GM21515 (cell line): ENCODE measurements at regions not wholly inside any gene's neighbourhood (a gene's known extent, or its start where the extent isn't known, plus 50 kb on each side); places are given as distances from the start of the nearest gene placed in this dataset.
"Not testable (repeated sequence)": the region's sequence is repeated elsewhere in the genome, so short reads cannot be mapped to it uniquely, and the experiment has no call there.

Source experiments
- ATAC-seq: cut with Tn5 transposase; IDR thresholded peaks from one replicate; pipeline ENCODE4 v1.9.1; 2021; ENCODE audit not compliant: unreplicated experiment

GRCh38 chr7:67666359-67666758 lies 669.7 kb downstream of the TYW1 start:
- not testable (repeated sequence) for ATAC-seq

GRCh38 chr7:67671006-67671548 lies 674.4 kb downstream of the TYW1 start:
- no peak for ATAC-seq

- ATAC-seq, result no peak
Observed at GRCh38 chr7:67673861-67674260, 677.2 kb downstream of the TYW1 start.

- not testable (repeated sequence) for ATAC-seq
Observed at GRCh38 chr7:67674862-67675261, 678.2 kb downstream of the TYW1 start.

- ATAC-seq, result no peak
Observed at GRCh38 chr7:67675971-67676370, 679.3 kb downstream of the TYW1 start.

GRCh38 chr7:67678419-67678818 lies 681.8 kb downstream of the TYW1 start:
- ATAC-seq, result no peak

- no peak for ATAC-seq
Observed at GRCh38 chr7:67683628-67684027, 687.0 kb downstream of the TYW1 start.

- no peak for ATAC-seq
Observed at GRCh38 chr7:67690700-67691099, 694.1 kb downstream of the TYW1 start.

- ATAC-seq, result no peak
Observed at GRCh38 chr7:67692425-67692824, 695.8 kb downstream of the TYW1 start.

GRCh38 chr7:67696124-67696523 lies 699.5 kb downstream of the TYW1 start:
- no peak for ATAC-seq

GRCh38 chr7:67696878-67697277 lies 700.2 kb downstream of the TYW1 start:
- no peak for ATAC-seq

GRCh38 chr7:67698354-67698753 lies 701.7 kb downstream of the TYW1 start:
- no peak for ATAC-seq

- no peak for ATAC-seq
Observed at GRCh38 chr7:67705850-67706249, 709.2 kb downstream of the TYW1 start.

- ATAC-seq, result no peak
Observed at GRCh38 chr7:67711706-67712105, 715.1 kb downstream of the TYW1 start.

- ATAC-seq, result no peak
Observed at GRCh38 chr7:67713451-67714056, 716.9 kb downstream of the TYW1 start.

- no peak for ATAC-seq
Observed at GRCh38 chr7:67716729-67717128, 720.1 kb downstream of the TYW1 start.

GRCh38 chr7:67723591-67723990 lies 727.0 kb downstream of the TYW1 start:
- no peak for ATAC-seq

GRCh38 chr7:67724435-67724834 lies 727.8 kb downstream of the TYW1 start:
- ATAC-seq, result no peak

- ATAC-seq, result no peak
Observed at GRCh38 chr7:67724955-67725354, 728.3 kb downstream of the TYW1 start.

- ATAC-seq, result no peak
Observed at GRCh38 chr7:67725423-67725822, 728.8 kb downstream of the TYW1 start.

GRCh38 chr7:67729771-67730170 lies 733.1 kb downstream of the TYW1 start:
- no peak for ATAC-seq

GRCh38 chr7:67731704-67732103 lies 735.1 kb downstream of the TYW1 start:
- no peak for ATAC-seq

- ATAC-seq, result no peak
Observed at GRCh38 chr7:67732898-67733297, 736.3 kb downstream of the TYW1 start.
